ENCODE measurements at regions not wholly inside any gene's neighbourhood (a gene's known extent, or its start where the extent isn't known, plus 50 kb on each side); places are given as distances from the start of the nearest gene placed in this dataset.

DNA sequence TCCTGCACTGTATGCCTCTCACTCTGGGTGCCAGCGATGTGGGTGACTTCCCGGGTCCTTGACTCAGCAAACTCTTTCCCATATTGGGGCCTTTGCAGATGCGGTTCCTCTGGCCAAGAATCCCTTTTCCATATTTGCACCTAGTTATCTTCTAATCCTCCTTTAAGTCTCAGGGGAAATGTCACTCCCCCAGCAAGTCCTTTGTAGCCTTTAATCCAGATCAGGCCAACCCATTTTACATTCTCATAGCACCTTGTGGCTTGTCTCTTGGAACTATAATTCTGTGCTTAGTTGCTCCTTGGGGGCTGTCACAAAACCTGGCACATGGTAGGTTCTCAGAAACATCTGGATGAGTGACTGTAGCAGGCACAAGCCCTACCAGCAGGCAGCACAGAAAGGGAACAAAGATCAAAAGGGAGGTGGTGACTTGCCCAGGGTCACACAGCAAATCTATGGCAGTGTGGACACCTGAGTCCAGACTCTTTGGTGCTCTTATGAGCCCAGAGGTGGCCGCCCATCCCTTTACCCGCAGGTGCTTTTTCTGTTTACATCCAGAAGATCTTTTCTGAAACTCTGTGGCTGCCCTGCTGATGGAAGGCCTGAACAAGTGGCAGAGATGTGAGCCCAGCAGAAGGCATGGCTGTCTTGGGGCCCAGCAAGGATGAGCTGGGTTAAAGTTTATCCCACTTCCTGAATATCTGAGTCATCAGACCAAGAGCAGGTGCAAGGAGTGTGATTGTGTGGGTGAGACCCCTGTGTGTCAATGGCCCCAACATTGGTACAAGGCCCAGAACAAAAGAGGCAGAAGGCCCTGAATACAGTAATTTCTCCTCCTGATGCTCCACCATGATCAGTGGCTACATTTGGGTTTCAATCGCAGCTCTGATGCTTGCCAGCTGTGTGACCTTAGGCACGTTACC, 78.6 kb upstream of the GRK3 start:
- TF ChIP-seq POLR2A (IDR thresholded peaks at IDR 0.05) (no peak), POLR2AphosphoS5 (IDR thresholded peaks at IDR 0.05) (no peak), EP300 (IDR thresholded peaks at IDR 0.05) (no peak)
- TF ChIP-seq, protein P1, sequence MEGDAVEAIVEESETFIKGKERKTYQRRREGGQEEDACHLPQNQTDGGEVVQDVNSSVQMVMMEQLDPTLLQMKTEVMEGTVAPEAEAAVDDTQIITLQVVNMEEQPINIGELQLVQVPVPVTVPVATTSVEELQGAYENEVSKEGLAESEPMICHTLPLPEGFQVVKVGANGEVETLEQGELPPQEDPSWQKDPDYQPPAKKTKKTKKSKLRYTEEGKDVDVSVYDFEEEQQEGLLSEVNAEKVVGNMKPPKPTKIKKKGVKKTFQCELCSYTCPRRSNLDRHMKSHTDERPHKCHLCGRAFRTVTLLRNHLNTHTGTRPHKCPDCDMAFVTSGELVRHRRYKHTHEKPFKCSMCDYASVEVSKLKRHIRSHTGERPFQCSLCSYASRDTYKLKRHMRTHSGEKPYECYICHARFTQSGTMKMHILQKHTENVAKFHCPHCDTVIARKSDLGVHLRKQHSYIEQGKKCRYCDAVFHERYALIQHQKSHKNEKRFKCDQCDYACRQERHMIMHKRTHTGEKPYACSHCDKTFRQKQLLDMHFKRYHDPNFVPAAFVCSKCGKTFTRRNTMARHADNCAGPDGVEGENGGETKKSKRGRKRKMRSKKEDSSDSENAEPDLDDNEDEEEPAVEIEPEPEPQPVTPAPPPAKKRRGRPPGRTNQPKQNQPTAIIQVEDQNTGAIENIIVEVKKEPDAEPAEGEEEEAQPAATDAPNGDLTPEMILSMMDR (IDR thresholded peaks at IDR 0.05), result no peak

Data from gastroesophageal sphincter (tissue), 3 donors.